IPS-18a (cell line): ENCODE measurements at regions not wholly inside any gene's neighbourhood (a gene's known extent, or its start where the extent isn't known, plus 50 kb on each side); places are given as distances from the start of the nearest gene placed in this dataset.

Source experiments
- H3K27ac ChIP-seq: one replicate; pipeline ENCODE4 v1.5.1; 2013; ENCODE audit warnings: low read length
- H3K27me3 ChIP-seq: one replicate; pipeline ENCODE4 v1.6.1; 2013; ENCODE audit warnings: mild to moderate bottlenecking, low read length; ENCODE audit not compliant: control insufficient read depth, insufficient read depth
- H3K36me3 ChIP-seq: one replicate; pipeline ENCODE4 v1.6.1; 2013; ENCODE audit warnings: low read depth, low read length; ENCODE audit not compliant: control insufficient read depth
- H3K4me1 ChIP-seq: one replicate; pipeline ENCODE4 v1.6.1; 2013; ENCODE audit warnings: low read depth, low read length; ENCODE audit not compliant: control insufficient read depth
- H3K4me3 ChIP-seq: one replicate; pipeline ENCODE4 v1.5.1; 2013; ENCODE audit warnings: low read length
- H3K9ac ChIP-seq: one replicate; pipeline ENCODE4 v1.6.1; 2013; ENCODE audit warnings: mild to moderate bottlenecking, low read length, moderate library complexity
- H3K9me3 ChIP-seq: one replicate; pipeline ENCODE4 v1.6.1; 2013; ENCODE audit warnings: low read depth, low read length; ENCODE audit not compliant: control insufficient read depth

GRCh38 chr21:28801906-28802305 is 190.8 kb downstream of the LTN1 start:
- H3K27me3 ChIP-seq, result no peaks in the 10 kb centered on the region
- no peak overlapping the region for H3K4me3 ChIP-seq
- H3K36me3 ChIP-seq, result no peaks in the 10 kb centered on the region
- H3K4me1 ChIP-seq, result no peaks in the 10 kb centered on the region
- no peak overlapping the region for H3K27ac ChIP-seq
- no peak overlapping the region for H3K9ac ChIP-seq
- no peaks in the 10 kb centered on the region for H3K9me3 ChIP-seq

GRCh38 chr21:28799926-28800325 is 192.8 kb downstream of the LTN1 start:
- no peaks in the 10 kb centered on the region for H3K36me3 ChIP-seq
- H3K9ac ChIP-seq, result no peak overlapping the region
- no peaks in the 10 kb centered on the region for H3K27me3 ChIP-seq
- no peaks in the 10 kb centered on the region for H3K4me1 ChIP-seq
- no peaks in the 10 kb centered on the region for H3K9me3 ChIP-seq
- no peak overlapping the region for H3K27ac ChIP-seq
- no peak overlapping the region for H3K4me3 ChIP-seq

GRCh38 chr21:28798798-28799197 is 193.9 kb downstream of the LTN1 start:
- Histone ChIP-seq H3K4me1 (peaks cover 7% of the 10 kb centered on the region), H3K9ac (no peak overlapping the region), H3K9me3 (no peaks in the 10 kb centered on the region), H3K27ac (no peak overlapping the region), H3K4me3 (no peak overlapping the region), H3K27me3 (no peaks in the 10 kb centered on the region), H3K36me3 (no peaks in the 10 kb centered on the region)

- Histone ChIP-seq H3K27me3 (no peaks in the 10 kb centered on the region), H3K4me3 (no peak overlapping the region), H3K4me1 (peaks cover 7% of the 10 kb centered on the region), H3K27ac (no peak overlapping the region), H3K36me3 (no peaks in the 10 kb centered on the region), H3K9ac (no peak overlapping the region), H3K9me3 (no peaks in the 10 kb centered on the region)
Measured at GRCh38 chr21:28795251-28795650, 197.4 kb downstream of the LTN1 start.

- H3K4me3 ChIP-seq, result no peak overlapping the region
- H3K27me3 ChIP-seq, result no peaks in the 10 kb centered on the region
- H3K9me3 ChIP-seq, result no peaks in the 10 kb centered on the region
- H3K9ac ChIP-seq, result no peak overlapping the region
- H3K4me1 ChIP-seq, result peaks cover 7% of the 10 kb centered on the region
- H3K27ac ChIP-seq, result no peak overlapping the region
- H3K36me3 ChIP-seq, result no peaks in the 10 kb centered on the region
Measured at GRCh38 chr21:28794371-28794851, 198.3 kb downstream of the LTN1 start.

- Histone ChIP-seq H3K4me3 (no peak overlapping the region), H3K4me1 (peaks cover 7% of the 10 kb centered on the region), H3K36me3 (no peaks in the 10 kb centered on the region), H3K27ac (no peak overlapping the region), H3K27me3 (no peaks in the 10 kb centered on the region), H3K9me3 (no peaks in the 10 kb centered on the region), H3K9ac (no peak overlapping the region)
Measured at GRCh38 chr21:28793043-28793442, 199.6 kb downstream of the LTN1 start.

- Histone ChIP-seq H3K9ac (no peak overlapping the region), H3K9me3 (no peaks in the 10 kb centered on the region), H3K36me3 (no peaks in the 10 kb centered on the region), H3K4me1 (peaks cover 7% of the 10 kb centered on the region), H3K27me3 (no peaks in the 10 kb centered on the region), H3K27ac (no peak overlapping the region), H3K4me3 (no peak overlapping the region)
Measured at GRCh38 chr21:28791595-28792282, 200.9 kb downstream of the LTN1 start.

GRCh38 chr21:28790335-28790734 is 202.3 kb downstream of the LTN1 start:
- no peaks in the 10 kb centered on the region for H3K27me3 ChIP-seq
- no peak overlapping the region for H3K27ac ChIP-seq
- H3K4me1 ChIP-seq, result peaks cover 7% of the 10 kb centered on the region

GRCh38 chr21:28789523-28789922 is 203.2 kb downstream of the LTN1 start:
- H3K9ac ChIP-seq, result no peak overlapping the region
- H3K27me3 ChIP-seq, result no peaks in the 10 kb centered on the region
- H3K36me3 ChIP-seq, result no peaks in the 10 kb centered on the region
- no peaks in the 10 kb centered on the region for H3K9me3 ChIP-seq
- H3K4me1 ChIP-seq, result peaks cover 3% of the 10 kb centered on the region
- H3K27ac ChIP-seq, result no peak overlapping the region
- no peak overlapping the region for H3K4me3 ChIP-seq

More at GRCh38 chr21:28790335-28790734, 202.3 kb downstream of the LTN1 start:
- no peak overlapping the region for H3K4me3 ChIP-seq
- no peaks in the 10 kb centered on the region for H3K36me3 ChIP-seq
- H3K9me3 ChIP-seq, result no peaks in the 10 kb centered on the region
- H3K9ac ChIP-seq, result no peak overlapping the region

GRCh38 chr21:28788030-28788429 is 204.6 kb downstream of the LTN1 start:
- H3K36me3 ChIP-seq, result no peaks in the 10 kb centered on the region
- no peak overlapping the region for H3K27ac ChIP-seq
- H3K9me3 ChIP-seq, result no peaks in the 10 kb centered on the region
- H3K4me3 ChIP-seq, result no peak overlapping the region
- no peaks in the 10 kb centered on the region for H3K27me3 ChIP-seq
- H3K4me1 ChIP-seq, result no peaks in the 10 kb centered on the region
- H3K9ac ChIP-seq, result no peak overlapping the region

GRCh38 chr21:28783641-28784185 is 209.0 kb downstream of the LTN1 start:
- H3K4me3 ChIP-seq, result no peak overlapping the region
- no peaks in the 10 kb centered on the region for H3K27me3 ChIP-seq
- H3K4me1 ChIP-seq, result no peaks in the 10 kb centered on the region
- no peaks in the 10 kb centered on the region for H3K36me3 ChIP-seq
- H3K9me3 ChIP-seq, result no peaks in the 10 kb centered on the region
- no peak overlapping the region for H3K9ac ChIP-seq
- no peak overlapping the region for H3K27ac ChIP-seq
